K562 (cell line): ENCODE measurements at regions not wholly inside any gene's neighbourhood (a gene's known extent, or its start where the extent isn't known, plus 50 kb on each side); places are given as distances from the start of the nearest gene placed in this dataset.

Experiments
- CTBP1 ChIP-seq: fragments of 450-650 bp; IDR thresholded peaks from 2 replicates; pipeline ENCODE4 v1.6.1; 2016; ENCODE audit warnings: borderline replicate concordance
- EP300 ChIP-seq: IDR thresholded peaks from 2 replicates; pipeline ENCODE4 v1.6.1; 2012; ENCODE audit warnings: low read length, improper control_type of control experiment
- POLR2AphosphoS5 ChIP-seq: IDR thresholded peaks from 2 replicates; pipeline ENCODE4 v1.6.1; 2011; ENCODE audit warnings: mild to moderate bottlenecking, low read depth, low read length, moderate library complexity; ENCODE audit not compliant: control insufficient read depth, insufficient read depth
- ZNF184 ChIP-seq: sonication (generic); formaldehyde crosslinking; IDR thresholded peaks from 2 replicates; pipeline ENCODE4 v1.5.0; 2020; ENCODE audit warnings: missing genetic modification reagents
- ZNF23 ChIP-seq: fragments of 250-450 bp; sonication (Bioruptor Pico); IDR thresholded peaks from 2 replicates; pipeline ENCODE4 v1.4.0; 2020; ENCODE audit warnings: mild to moderate bottlenecking

- TF ChIP-seq ZNF184 (CRISPR knock-in tag) (no peak), ZNF23 (CRISPR knock-in tag) (no peak), POLR2AphosphoS5 (no peak), CTBP1 (no peak), EP300 (no peak)
Observed at GRCh38 chr2:180289627-180290026, 282.5 kb upstream of the CWC22 start.
